SK-N-SH (cell line): ENCODE measurements at regions not wholly inside any gene's neighbourhood (a gene's known extent, or its start where the extent isn't known, plus 50 kb on each side); places are given as distances from the start of the nearest gene placed in this dataset.

Source experiments
- CTCF ChIA-PET: fragments of 300-600, 350-600 bp; formaldehyde crosslinking; extraction: SDS; loops from one replicate; lab custom pipeline; 2021; lab: Yijun Ruan, JAX
- POLR2A ChIA-PET: fragments of 350-600 bp; sonication (Branson Sonifier 250); formaldehyde crosslinking; extraction: SDS; loops from one replicate; lab custom pipeline; 2020; ENCODE audit warnings: antibody characterized with exemption, inconsistent platforms; lab: Yijun Ruan, JAX
- DNase-seq: peaks from one replicate; pipeline ENCODE4 v3.0.0; 2012
- H2AFZ ChIP-seq: fragments of 200-600 bp; sonication (generic); 2 replicates; pipeline ENCODE4 v1.8.1; 2016; ENCODE audit warnings: antibody characterized with exemption, mild to moderate bottlenecking, low read depth
- H3F3A ChIP-seq: fragments of 200-600 bp; sonication (generic); replicated peaks from 2 replicates; pipeline ENCODE3; 2016; ENCODE audit warnings: antibody characterized with exemption, mild to moderate bottlenecking; ENCODE audit not compliant: insufficient read depth
- H3K27ac ChIP-seq, 2 experiments: fragments of 200-500 bp in 1 of 2; fragments of 200-600 bp in 1 of 2; sonication (Bioruptor generic) in 1 of 2; sonication (generic), shearing (Covaris generic) in 1 of 2; 2 replicates each; pipeline versions ENCODE4 v1.5.1 to v1.6.1; 2014 to 2016; ENCODE audit warnings: low read depth in 2 of 2, inconsistent platforms in 1 of 2, low read length in 1 of 2, mild to moderate bottlenecking in 1 of 2, mixed read lengths in 1 of 2
- H3K27me3 ChIP-seq: fragments of 200-600 bp; sonication (generic), shearing (Covaris generic); 2 replicates; pipeline ENCODE4 v1.6.1; 2016; ENCODE audit warnings: mixed run types; ENCODE audit not compliant: insufficient read depth
- H3K36me3 ChIP-seq, 2 experiments: fragments of 200-500 bp in 1 of 2; fragments of 200-600 bp in 1 of 2; sonication (Bioruptor generic) in 1 of 2; sonication (generic) in 1 of 2; replicated peaks in 1 of 2; 2 replicates each; pipeline versions ENCODE3 to v1.5.1; 2014 to 2016; ENCODE audit warnings: low read length in 1 of 2, mild to moderate bottlenecking in 1 of 2; ENCODE audit not compliant: insufficient read depth in 2 of 2, control insufficient read depth in 1 of 2
- H3K4me1 ChIP-seq, 2 experiments: fragments of 200-500 bp in 1 of 2; fragments of 200-600 bp in 1 of 2; sonication (Bioruptor generic) in 1 of 2; sonication (generic), shearing (Covaris generic) in 1 of 2; 2 replicates each; pipeline versions ENCODE4 v1.5.1 to v1.6.1; 2014 to 2016; ENCODE audit warnings: low read depth in 1 of 2, low read length in 1 of 2, mixed run types in 1 of 2; ENCODE audit not compliant: insufficient read depth in 2 of 2, control insufficient read depth in 1 of 2
- H3K4me2 ChIP-seq: fragments of 200-600 bp; sonication (generic), shearing (Covaris generic); 2 replicates; pipeline ENCODE4 v1.6.1; 2017; ENCODE audit warnings: mixed run types
- H3K4me3 ChIP-seq, 2 experiments: fragments of 200-500 bp in 1 of 2; fragments of 200-600 bp in 1 of 2; sonication (Bioruptor generic) in 1 of 2; sonication (generic), shearing (Covaris generic) in 1 of 2; 2 replicates each; pipeline versions ENCODE4 v1.5.1 to v1.8.1; 2014 to 2016; ENCODE audit warnings: low read depth in 2 of 2, inconsistent platforms in 1 of 2, low read length in 1 of 2, mild to moderate bottlenecking in 1 of 2, mixed read lengths in 1 of 2, moderate library complexity in 1 of 2
- H3K79me2 ChIP-seq: fragments of 200-600 bp; sonication (generic); 2 replicates; pipeline ENCODE4 v1.8.1; 2017; ENCODE audit warnings: mild to moderate bottlenecking; ENCODE audit not compliant: insufficient read depth
- H3K9ac ChIP-seq: fragments of 200-600 bp; sonication (generic); 2 replicates; pipeline ENCODE4 v1.6.1; 2017; ENCODE audit warnings: mixed run types
- H3K9me2 ChIP-seq: fragments of 200-600 bp; sonication (generic); 2 replicates; pipeline ENCODE4 v1.6.1; 2017; ENCODE audit warnings: mixed run types
- H3K9me3 ChIP-seq: fragments of 200-600 bp; sonication (generic); 2 replicates; pipeline ENCODE4 v1.6.1; 2017; ENCODE audit warnings: mixed run types, mild to moderate bottlenecking, moderate library complexity
- H4K20me1 ChIP-seq: fragments of 200-600 bp; sonication (generic); 2 replicates; pipeline ENCODE4 v1.6.1; 2017; ENCODE audit warnings: mild to moderate bottlenecking, mixed run types; ENCODE audit not compliant: insufficient read depth
- ELF1 ChIP-seq: IDR thresholded peaks from 2 replicates; pipeline ENCODE4 v1.4.0; 2012
- FOXJ3 ChIP-seq: sonication (generic); formaldehyde crosslinking; IDR thresholded peaks from 2 replicates; pipeline ENCODE4 v1.5.1; 2020; ENCODE audit warnings: mild to moderate bottlenecking, missing genetic modification reagents
- GABPA ChIP-seq: IDR thresholded peaks from 2 replicates; pipeline ENCODE4 v1.4.0; 2012; ENCODE audit warnings: low read depth, mild to moderate bottlenecking
- NFIC ChIP-seq: IDR thresholded peaks from 2 replicates; pipeline ENCODE4 v1.4.0; 2012; ENCODE audit warnings: borderline replicate concordance
- TAF1 ChIP-seq: IDR thresholded peaks from 2 replicates; pipeline ENCODE4 v1.6.1; 2012; ENCODE audit warnings: low read depth, mild to moderate bottlenecking, low read length, moderate library complexity, borderline replicate concordance
- WGBS: methylation state at CpG from one replicate; pipeline ENCODE4 v1.1.6; 2017; ENCODE audit warnings: low lambda C conversion rate; 5-methylcytosine and 5-hydroxymethylcytosine counted together
- TF ChIP-seq, protein P1 (sequence below): IDR thresholded peaks from 2 replicates; pipeline ENCODE4 v1.4.0; 2012; ENCODE audit warnings: low read depth
- TF ChIP-seq, protein P2 (sequence below): IDR thresholded peaks from 2 replicates; pipeline ENCODE4 v1.4.0; 2012; ENCODE audit warnings: low read depth, borderline replicate concordance
- TF ChIP-seq, protein P3 (sequence below): IDR thresholded peaks from 2 replicates; pipeline ENCODE4 v1.4.0; 2012; ENCODE audit warnings: low read depth, borderline replicate concordance

- DNase-seq = peak; percentile 61
Measured at GRCh38 chr3:14319654-14320182, 82.7 kb upstream of the SLC6A6 start.

DNA sequence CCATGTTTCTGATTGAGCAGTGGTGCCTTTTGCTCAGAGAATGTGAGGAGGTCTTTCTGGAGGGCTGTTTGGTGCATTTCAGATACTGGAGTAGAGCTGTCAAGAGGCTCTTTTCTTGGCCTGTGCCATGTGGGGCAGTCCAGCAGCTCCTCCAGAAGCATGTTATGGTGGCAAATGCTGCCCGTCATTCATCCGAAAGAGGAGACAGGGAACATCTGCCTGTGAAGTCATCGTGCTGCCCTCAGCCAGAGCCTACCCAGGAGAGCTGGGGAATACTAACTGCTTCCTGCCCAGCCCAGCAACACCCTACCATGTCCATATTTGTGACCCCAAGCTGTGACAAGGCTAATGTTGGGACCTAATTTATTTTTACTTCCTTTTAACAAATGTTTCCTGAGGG lies 82.2 kb upstream of the SLC6A6 start:
- no peaks in the 10 kb centered on the region for H3K36me3 ChIP-seq
- H2AFZ ChIP-seq = no peak overlapping the region
- no peaks in the 10 kb centered on the region for H3K9me2 ChIP-seq
- POLR2A ChIA-PET = no interaction called here
- CTCF ChIA-PET = no interaction called here
- no peaks in the 10 kb centered on the region; the same call in 1 of the 2 replicates for H3K27me3 ChIP-seq
- H3K4me1 ChIP-seq = peaks cover 0 to 8% of the 10 kb centered on the region in 2 experiments; a peak in 1 of 4 replicates
- no peaks in the 10 kb centered on the region for H3K79me2 ChIP-seq
- H3K27ac ChIP-seq = no peak overlapping the region
- no peak overlapping the region for H3K4me3 ChIP-seq
- TF ChIP-seq FOXJ3 (CRISPR knock-in tag) = no peak
- TF ChIP-seq, protein P1, sequence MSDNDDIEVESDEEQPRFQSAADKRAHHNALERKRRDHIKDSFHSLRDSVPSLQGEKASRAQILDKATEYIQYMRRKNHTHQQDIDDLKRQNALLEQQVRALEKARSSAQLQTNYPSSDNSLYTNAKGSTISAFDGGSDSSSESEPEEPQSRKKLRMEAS = no peak
- TF ChIP-seq, protein P2, sequence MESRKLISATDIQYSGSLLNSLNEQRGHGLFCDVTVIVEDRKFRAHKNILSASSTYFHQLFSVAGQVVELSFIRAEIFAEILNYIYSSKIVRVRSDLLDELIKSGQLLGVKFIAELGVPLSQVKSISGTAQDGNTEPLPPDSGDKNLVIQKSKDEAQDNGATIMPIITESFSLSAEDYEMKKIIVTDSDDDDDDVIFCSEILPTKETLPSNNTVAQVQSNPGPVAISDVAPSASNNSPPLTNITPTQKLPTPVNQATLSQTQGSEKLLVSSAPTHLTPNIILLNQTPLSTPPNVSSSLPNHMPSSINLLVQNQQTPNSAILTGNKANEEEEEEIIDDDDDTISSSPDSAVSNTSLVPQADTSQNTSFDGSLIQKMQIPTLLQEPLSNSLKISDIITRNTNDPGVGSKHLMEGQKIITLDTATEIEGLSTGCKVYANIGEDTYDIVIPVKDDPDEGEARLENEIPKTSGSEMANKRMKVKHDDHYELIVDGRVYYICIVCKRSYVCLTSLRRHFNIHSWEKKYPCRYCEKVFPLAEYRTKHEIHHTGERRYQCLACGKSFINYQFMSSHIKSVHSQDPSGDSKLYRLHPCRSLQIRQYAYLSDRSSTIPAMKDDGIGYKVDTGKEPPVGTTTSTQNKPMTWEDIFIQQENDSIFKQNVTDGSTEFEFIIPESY = no peak
- no peaks in the 10 kb centered on the region for H3K9me3 ChIP-seq
- H3K4me2 ChIP-seq = no peak overlapping the region
- H3K9ac ChIP-seq = no peak overlapping the region
- H4K20me1 ChIP-seq = no peaks in the 10 kb centered on the region
- 90% methylated on average over 3 of the region's 3 CpGs for WGBS
- no peaks in the 10 kb centered on the region for H3F3A ChIP-seq
- no peak for DNase-seq

More at GRCh38 chr3:14319654-14320182, 82.7 kb upstream of the SLC6A6 start:
- no peaks in the 10 kb centered on the region for H4K20me1 ChIP-seq
- CTCF ChIA-PET = interaction anchor here (1.4 kb wide), 1 partner anchor 59 kb away, joined by 4 read pairs; no protein-coding TSS in a partner anchor
- H2AFZ ChIP-seq = no peak overlapping the region
- H3K9me3 ChIP-seq = no peaks in the 10 kb centered on the region
- no peaks in the 10 kb centered on the region for H3K9me2 ChIP-seq
- no peaks in the 10 kb centered on the region for H3K36me3 ChIP-seq
- no peaks in the 10 kb centered on the region for H3F3A ChIP-seq
- H3K27me3 ChIP-seq = peaks cover 4% of the 10 kb centered on the region; the same call in 1 of the 2 replicates
- no peak overlapping the region for H3K4me3 ChIP-seq
- 62% methylated on average over 3 of the region's 3 CpGs for WGBS
- no peak overlapping the region for H3K9ac ChIP-seq
- POLR2A ChIA-PET = no interaction called here
- TF ChIP-seq TAF1 = no peak
- peak; percentile 44; the same call in 1 of the 2 replicates for TF ChIP-seq ELF1
- TF ChIP-seq NFIC = no peak
- TF ChIP-seq, protein P3, sequence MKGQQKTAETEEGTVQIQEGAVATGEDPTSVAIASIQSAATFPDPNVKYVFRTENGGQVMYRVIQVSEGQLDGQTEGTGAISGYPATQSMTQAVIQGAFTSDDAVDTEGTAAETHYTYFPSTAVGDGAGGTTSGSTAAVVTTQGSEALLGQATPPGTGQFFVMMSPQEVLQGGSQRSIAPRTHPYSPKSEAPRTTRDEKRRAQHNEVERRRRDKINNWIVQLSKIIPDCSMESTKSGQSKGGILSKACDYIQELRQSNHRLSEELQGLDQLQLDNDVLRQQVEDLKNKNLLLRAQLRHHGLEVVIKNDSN = peak; percentile 87
- peak; percentile 39; the same call in 1 of the 2 replicates for TF ChIP-seq GABPA
- no peak overlapping the region for H3K27ac ChIP-seq
- no peaks in the 10 kb centered on the region for H3K79me2 ChIP-seq
- H3K4me1 ChIP-seq = peaks cover 0 to 8% of the 10 kb centered on the region in 2 experiments; a peak in 1 of 4 replicates
- H3K4me2 ChIP-seq = no peak overlapping the region
